Stimulated activated CD4-positive, alpha-beta T cell treated with anti-CD3 and anti-CD28 coated beads, TNF-alpha, amount 100 ng/mL, for 1 hour (primary cell): ENCODE measurements at regions not wholly inside any gene's neighbourhood (a gene's known extent, or its start where the extent isn't known, plus 50 kb on each side); places are given as distances from the start of the nearest gene placed in this dataset.
"Not testable (repeated sequence)": the region's sequence is repeated elsewhere in the genome, so short reads cannot be mapped to it uniquely, and the experiment has no call there.

Source experiments
- DNase-seq, 3 donors: peaks; one replicate each; pipeline ENCODE4 v3.0.0-alpha.2; 2020; ENCODE audit warnings: low read depth in 3 of 3, low spot score in 1 of 3

GRCh38 chr14:105926373-105927095 is 400.2 kb downstream of the TMEM121 start:
- DNase-seq, result no peak

GRCh38 chr14:105927096-105928060 is 401.0 kb downstream of the TMEM121 start:
- no peak for DNase-seq

GRCh38 chr14:105928171-105929111 is 402.1 kb downstream of the TMEM121 start:
- not testable (repeated sequence) for DNase-seq

GRCh38 chr14:105929327-105930081 is 403.1 kb downstream of the TMEM121 start:
- DNase-seq, result no peak

- no peak for DNase-seq
Measured at GRCh38 chr14:105930572-105930971, 404.2 kb downstream of the TMEM121 start.

- DNase-seq, result no peak
Measured at GRCh38 chr14:105931808-105932483, 405.6 kb downstream of the TMEM121 start.

GRCh38 chr14:105933238-105933637 is 406.9 kb downstream of the TMEM121 start:
- DNase-seq, result no peak

GRCh38 chr14:105935384-105935783 is 409.0 kb downstream of the TMEM121 start:
- no peak for DNase-seq

- no peak for DNase-seq
Measured at GRCh38 chr14:105937253-105938054, 411.1 kb downstream of the TMEM121 start.

GRCh38 chr14:105938055-105938863 is 411.9 kb downstream of the TMEM121 start:
- no peak for DNase-seq

- DNase-seq, result no peak
Measured at GRCh38 chr14:105938959-105939358, 412.6 kb downstream of the TMEM121 start.

- DNase-seq, result no peak
Measured at GRCh38 chr14:105939810-105940508, 413.6 kb downstream of the TMEM121 start.

GRCh38 chr14:105940534-105941225 is 414.3 kb downstream of the TMEM121 start:
- DNase-seq, result no peak

- DNase-seq, result no peak
Measured at GRCh38 chr14:105941226-105942166, 415.1 kb downstream of the TMEM121 start.

GRCh38 chr14:105942725-105943124 is 416.3 kb downstream of the TMEM121 start:
- DNase-seq, result not testable (repeated sequence)
